ENCODE measurements at regions not wholly inside any gene's neighbourhood (a gene's known extent, or its start where the extent isn't known, plus 50 kb on each side); places are given as distances from the start of the nearest gene placed in this dataset.
A peak's percentile ranks its signal among the peaks of the same experiment; 100 is the strongest.
"Not testable (repeated sequence)": the region's sequence is repeated elsewhere in the genome, so short reads cannot be mapped to it uniquely, and the experiment has no call there.

- DNase-seq (ENCODE audit: low read depth in 2 of 2), result peak in 1 of 2 donors; percentile 6
- H2AFZ ChIP-seq (ENCODE audit: low read length), result no peak overlapping the region
- no peak overlapping the region for H3K4me2 ChIP-seq (ENCODE audit: extremely low read depth, insufficient read depth, low read length)
- H4K20me1 ChIP-seq (ENCODE audit: control insufficient read depth, extremely low read depth, insufficient read depth, low read length), result no peaks in the 10 kb centered on the region
- TF ChIP-seq EZH2 (IDR thresholded peaks at IDR 0.05; ENCODE audit: low read length, missing control alignments), result no peak
- no peak for TF ChIP-seq CTCF (conservative IDR thresholded peaks at IDR 0.05 in 1 of 2, IDR thresholded peaks at IDR 0.05 in 1 of 2; ENCODE audit: low read depth in 1 of 2, low read length in 2 of 2)
- no peaks in the 10 kb centered on the region for H3K27me3 ChIP-seq (ENCODE audit: control insufficient read depth, insufficient read depth, low read length)
- H3K4me1 ChIP-seq (ENCODE audit: control insufficient read depth, extremely low read depth, insufficient read depth, low read length), result no peaks in the 10 kb centered on the region
- no peak overlapping the region for H3K4me3 ChIP-seq (replicated peaks in 1 of 4; ENCODE audit: control extremely low read depth in 1 of 4, insufficient read depth in 1 of 4, low read depth in 3 of 4, low read length in 4 of 4)
- H3K27ac ChIP-seq (ENCODE audit: insufficient read depth, low read length), result no peak overlapping the region
- no peaks in the 10 kb centered on the region for H3K9me3 ChIP-seq (ENCODE audit: control insufficient read depth, insufficient read depth, low read depth, low read length)
- no peaks in the 10 kb centered on the region for H3K79me2 ChIP-seq (ENCODE audit: control insufficient read depth, insufficient read depth, low read length)
- no peaks in the 10 kb centered on the region for H3K36me3 ChIP-seq (ENCODE audit: control insufficient read depth, insufficient read depth, low read length)
- H3K9ac ChIP-seq (ENCODE audit: insufficient read depth, low read length), result no peak overlapping the region
These were observed 499.0 kb upstream of the SEMA3D start for GRCh38 chr7:85685901-85686300.

GRCh38 chr7:85682833-85683620 lies 496.2 kb upstream of the SEMA3D start:
- TF ChIP-seq CTCF (conservative IDR thresholded peaks at IDR 0.05 in 1 of 2, IDR thresholded peaks at IDR 0.05 in 1 of 2; ENCODE audit: low read depth in 1 of 2, low read length in 2 of 2) (no peak), EZH2 (IDR thresholded peaks at IDR 0.05; ENCODE audit: low read length, missing control alignments) (no peak)

GRCh38 chr7:85681241-85681640 lies 494.4 kb upstream of the SEMA3D start:
- Histone ChIP-seq H3K36me3 (ENCODE audit: control insufficient read depth, insufficient read depth, low read length) (no peaks in the 10 kb centered on the region), H2AFZ (ENCODE audit: low read length) (no peak overlapping the region), H3K79me2 (ENCODE audit: control insufficient read depth, insufficient read depth, low read length) (no peaks in the 10 kb centered on the region), H3K4me2 (ENCODE audit: extremely low read depth, insufficient read depth, low read length) (no peak overlapping the region), H4K20me1 (ENCODE audit: control insufficient read depth, extremely low read depth, insufficient read depth, low read length) (no peaks in the 10 kb centered on the region), H3K27ac (ENCODE audit: insufficient read depth, low read length) (no peak overlapping the region), H3K4me3 (replicated peaks in 1 of 4; ENCODE audit: control extremely low read depth in 1 of 4, insufficient read depth in 1 of 4, low read depth in 3 of 4, low read length in 4 of 4) (no peak overlapping the region), H3K9ac (ENCODE audit: insufficient read depth, low read length) (no peak overlapping the region), H3K9me3 (ENCODE audit: control insufficient read depth, insufficient read depth, low read depth, low read length) (no peaks in the 10 kb centered on the region), H3K4me1 (ENCODE audit: control insufficient read depth, extremely low read depth, insufficient read depth, low read length) (no peaks in the 10 kb centered on the region), H3K27me3 (ENCODE audit: control insufficient read depth, insufficient read depth, low read length) (no peaks in the 10 kb centered on the region)
- no peak for TF ChIP-seq EZH2 (IDR thresholded peaks at IDR 0.05; ENCODE audit: low read length, missing control alignments)
- no peak for TF ChIP-seq CTCF (conservative IDR thresholded peaks at IDR 0.05 in 1 of 2, IDR thresholded peaks at IDR 0.05 in 1 of 2; ENCODE audit: low read depth in 1 of 2, low read length in 2 of 2)
- DNase-seq (ENCODE audit: low read depth in 2 of 2), result no peak

More at GRCh38 chr7:85682833-85683620, 496.2 kb upstream of the SEMA3D start:
- H3K9ac ChIP-seq (ENCODE audit: insufficient read depth, low read length), result no peak overlapping the region
- H3K27me3 ChIP-seq (ENCODE audit: control insufficient read depth, insufficient read depth, low read length), result no peaks in the 10 kb centered on the region
- no peaks in the 10 kb centered on the region for H3K36me3 ChIP-seq (ENCODE audit: control insufficient read depth, insufficient read depth, low read length)
- H3K4me2 ChIP-seq (ENCODE audit: extremely low read depth, insufficient read depth, low read length), result no peak overlapping the region
- H3K79me2 ChIP-seq (ENCODE audit: control insufficient read depth, insufficient read depth, low read length), result no peaks in the 10 kb centered on the region
- DNase-seq (ENCODE audit: low read depth in 2 of 2), result peak; percentile 27 to 61
- H4K20me1 ChIP-seq (ENCODE audit: control insufficient read depth, extremely low read depth, insufficient read depth, low read length), result no peaks in the 10 kb centered on the region
- H3K4me1 ChIP-seq (ENCODE audit: control insufficient read depth, extremely low read depth, insufficient read depth, low read length), result no peaks in the 10 kb centered on the region
- H3K9me3 ChIP-seq (ENCODE audit: control insufficient read depth, insufficient read depth, low read depth, low read length), result no peaks in the 10 kb centered on the region
- no peak overlapping the region for H3K27ac ChIP-seq (ENCODE audit: insufficient read depth, low read length)
- no peak overlapping the region for H2AFZ ChIP-seq (ENCODE audit: low read length)
- H3K4me3 ChIP-seq (replicated peaks in 1 of 4; ENCODE audit: control extremely low read depth in 1 of 4, insufficient read depth in 1 of 4, low read depth in 3 of 4, low read length in 4 of 4), result no peak overlapping the region

- not testable (repeated sequence) for DNase-seq (ENCODE audit: low read depth in 2 of 2)
These were observed 488.2 kb upstream of the SEMA3D start for GRCh38 chr7:85675093-85675492.

More at GRCh38 chr7:85675093-85675492, 488.2 kb upstream of the SEMA3D start:
- not testable (repeated sequence) for H3K79me2 ChIP-seq (ENCODE audit: control insufficient read depth, insufficient read depth, low read length); H3K27ac ChIP-seq (ENCODE audit: insufficient read depth, low read length); H2AFZ ChIP-seq (ENCODE audit: low read length); H3K9me3 ChIP-seq (ENCODE audit: control insufficient read depth, insufficient read depth, low read depth, low read length); H3K9ac ChIP-seq (ENCODE audit: insufficient read depth, low read length); H3K4me1 ChIP-seq (ENCODE audit: control insufficient read depth, extremely low read depth, insufficient read depth, low read length); H3K4me3 ChIP-seq (replicated peaks in 1 of 4; ENCODE audit: control extremely low read depth in 1 of 4, insufficient read depth in 1 of 4, low read depth in 3 of 4, low read length in 4 of 4); H4K20me1 ChIP-seq (ENCODE audit: control insufficient read depth, extremely low read depth, insufficient read depth, low read length); H3K27me3 ChIP-seq (ENCODE audit: control insufficient read depth, insufficient read depth, low read length); H3K4me2 ChIP-seq (ENCODE audit: extremely low read depth, insufficient read depth, low read length); H3K36me3 ChIP-seq (ENCODE audit: control insufficient read depth, insufficient read depth, low read length)
